Activated CD4-positive, alpha-beta T cell treated with anti-CD3 and anti-CD28 coated beads, Interleukin-10, Interleukin-2, amounts not matched to agents 100 ng/mL and 50 ng/mL, durations not matched to agents 16 hours and 8 hours (primary cell): ENCODE measurements at regions not wholly inside any gene's neighbourhood (a gene's known extent, or its start where the extent isn't known, plus 50 kb on each side); places are given as distances from the start of the nearest gene placed in this dataset.
"Not testable (repeated sequence)": the region's sequence is repeated elsewhere in the genome, so short reads cannot be mapped to it uniquely, and the experiment has no call there.

Source experiments
- DNase-seq: peaks from one replicate; pipeline ENCODE4 v3.0.0-alpha.2; 2020

GRCh38 chr6:135658481-135658880 lies 160.9 kb upstream of the AHI1 start:
- no peak for DNase-seq

- DNase-seq, result no peak
Measured at GRCh38 chr6:135658916-135659315, 161.4 kb upstream of the AHI1 start.

- no peak for DNase-seq
Measured at GRCh38 chr6:135664527-135664926, 167.0 kb upstream of the AHI1 start.

- DNase-seq, result no peak
Measured at GRCh38 chr6:135665935-135666334, 168.4 kb upstream of the AHI1 start.

- DNase-seq, result no peak
Measured at GRCh38 chr6:135667691-135668455, 170.3 kb upstream of the AHI1 start.

GRCh38 chr6:135672256-135672655 lies 174.7 kb upstream of the AHI1 start:
- DNase-seq, result no peak

- DNase-seq, result peak; percentile 10
Measured at GRCh38 chr6:135673501-135674309, 176.2 kb upstream of the AHI1 start.

GRCh38 chr6:135675026-135675425 lies 176.5 kb upstream of the PDE7B start:
- DNase-seq, result no peak

- peak; percentile 58 for DNase-seq
Measured at GRCh38 chr6:135675862-135676261, 175.6 kb upstream of the PDE7B start.

GRCh38 chr6:135680964-135681913 lies 170.3 kb upstream of the PDE7B start:
- no peak for DNase-seq

- no peak for DNase-seq
Measured at GRCh38 chr6:135686784-135687301, 164.7 kb upstream of the PDE7B start.

GRCh38 chr6:135688476-135688875 lies 163.0 kb upstream of the PDE7B start:
- not testable (repeated sequence) for DNase-seq

GRCh38 chr6:135692426-135692825 lies 159.1 kb upstream of the PDE7B start:
- no peak for DNase-seq

GRCh38 chr6:135693811-135694370 lies 157.6 kb upstream of the PDE7B start:
- DNase-seq, result no peak

GRCh38 chr6:135699705-135700104 lies 151.8 kb upstream of the PDE7B start:
- no peak for DNase-seq

- DNase-seq, result no peak
Measured at GRCh38 chr6:135701426-135701825, 150.1 kb upstream of the PDE7B start.

GRCh38 chr6:135703007-135703406 lies 148.5 kb upstream of the PDE7B start:
- DNase-seq, result no peak

- peak; percentile 64 for DNase-seq
Measured at GRCh38 chr6:135703621-135704020, 147.9 kb upstream of the PDE7B start.

GRCh38 chr6:135707426-135707825 lies 144.1 kb upstream of the PDE7B start:
- DNase-seq, result no peak

GRCh38 chr6:135710042-135710441 lies 141.5 kb upstream of the PDE7B start:
- DNase-seq, result no peak

GRCh38 chr6:135722190-135722589 lies 129.3 kb upstream of the PDE7B start:
- DNase-seq, result no peak

- DNase-seq, result no peak
Measured at GRCh38 chr6:135722679-135723078, 128.8 kb upstream of the PDE7B start.
